GM10248 (cell line): ENCODE measurements at regions not wholly inside any gene's neighbourhood (a gene's known extent, or its start where the extent isn't known, plus 50 kb on each side); places are given as distances from the start of the nearest gene placed in this dataset.

ENCODE experiments used
- CTCF ChIA-PET: fragments of 300-600 bp; sonication (Branson Sonifier 250); formaldehyde crosslinking; extraction: SDS; loops from one replicate; lab custom pipeline; 2021; ENCODE audit warnings: antibody characterized with exemption; lab: Yijun Ruan, JAX
- POLR2A ChIA-PET: fragments of 350-650 bp; sonication (Branson Sonifier 250); formaldehyde crosslinking; extraction: SDS; loops from one replicate; lab custom pipeline; 2020; ENCODE audit warnings: antibody characterized with exemption; lab: Yijun Ruan, JAX
- DNase-seq: peaks from one replicate; pipeline ENCODE4 v3.0.0; 2012; ENCODE audit errors: extremely low spot score
- CTCF ChIP-seq: IDR thresholded peaks from 2 replicates; pipeline ENCODE4 v1.5.1; 2012; ENCODE audit warnings: mild to moderate bottlenecking, low read depth; ENCODE audit errors: extremely low read depth, missing control alignments, control extremely low read depth

DNA sequence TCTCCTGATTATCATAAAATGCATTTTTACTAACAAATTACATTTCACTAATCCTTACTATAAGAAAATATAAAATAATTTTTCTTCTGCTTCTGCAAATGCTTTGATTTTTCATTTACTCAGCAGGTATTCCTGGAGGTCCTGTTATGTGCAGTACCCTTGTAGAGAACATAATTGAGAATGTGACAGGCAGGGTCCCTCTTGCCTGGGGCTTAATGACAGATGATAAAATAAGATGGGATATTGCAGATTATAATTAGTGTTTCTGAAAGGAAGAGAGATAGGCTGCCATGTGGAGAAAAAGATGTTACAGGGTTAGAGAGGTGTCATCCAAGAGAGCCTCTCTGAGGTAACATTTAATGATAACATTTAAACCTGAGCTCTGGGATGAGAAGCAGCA, 128.9 kb downstream of the MAD2L1 start:
- POLR2A ChIA-PET, result no interaction called here
- DNase-seq, result no peak
- TF ChIP-seq CTCF, result no peak
- CTCF ChIA-PET, result no interaction called here

DNA sequence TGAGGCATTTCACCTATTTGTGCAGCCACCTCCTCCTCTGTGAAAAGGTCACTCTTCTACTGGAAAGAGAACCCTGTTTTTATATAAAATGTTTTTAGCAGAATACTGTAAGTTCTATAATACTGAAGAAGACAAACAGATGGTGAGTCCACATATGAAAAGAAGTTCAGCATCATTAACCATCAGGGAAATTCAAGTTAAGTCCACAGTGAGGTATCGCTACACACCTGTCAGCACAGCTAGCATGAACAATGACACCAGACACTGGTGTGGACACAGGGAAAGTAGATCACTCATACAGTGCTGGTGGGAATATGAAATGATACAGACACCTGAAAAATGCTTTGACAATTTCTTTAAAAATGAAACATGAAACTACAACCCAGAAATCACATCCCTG, 133.0 kb downstream of the MAD2L1 start:
- CTCF ChIA-PET, result no interaction called here
- TF ChIP-seq CTCF, result no peak
- POLR2A ChIA-PET, result no interaction called here
- no peak for DNase-seq

- no peak for DNase-seq
- ChIA-PET CTCF (no interaction called here), POLR2A (no interaction called here)
- no peak for TF ChIP-seq CTCF
These were observed 134.4 kb downstream of the MAD2L1 start for GRCh38 chr4:119932277-119932676.

DNA sequence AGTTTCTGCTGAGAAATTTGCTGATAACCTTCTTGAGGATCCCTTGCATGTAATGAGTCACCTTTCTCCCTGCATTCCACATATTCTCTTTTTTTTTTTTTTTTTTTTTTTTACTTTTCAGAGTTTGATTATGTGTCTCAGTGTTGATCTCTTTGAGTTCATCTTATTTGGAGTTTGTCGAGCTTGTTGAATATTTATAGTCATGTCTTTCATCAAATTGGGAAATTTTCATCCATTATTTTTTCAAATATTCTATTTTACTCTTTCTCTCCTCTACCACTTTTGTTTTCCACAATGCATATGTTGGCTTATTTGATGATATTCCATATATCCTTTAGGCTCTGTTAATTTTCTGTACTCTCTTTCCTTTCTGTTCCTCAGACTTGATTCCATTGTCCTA, 136.1 kb downstream of the MAD2L1 start:
- DNase-seq, result no peak
- POLR2A ChIA-PET, result no interaction called here
- no peak for TF ChIP-seq CTCF
- CTCF ChIA-PET, result interaction anchor here (1.2 kb wide), 1 partner anchor 9 kb away, joined by 4 read pairs; no protein-coding TSS in a partner anchor

DNA sequence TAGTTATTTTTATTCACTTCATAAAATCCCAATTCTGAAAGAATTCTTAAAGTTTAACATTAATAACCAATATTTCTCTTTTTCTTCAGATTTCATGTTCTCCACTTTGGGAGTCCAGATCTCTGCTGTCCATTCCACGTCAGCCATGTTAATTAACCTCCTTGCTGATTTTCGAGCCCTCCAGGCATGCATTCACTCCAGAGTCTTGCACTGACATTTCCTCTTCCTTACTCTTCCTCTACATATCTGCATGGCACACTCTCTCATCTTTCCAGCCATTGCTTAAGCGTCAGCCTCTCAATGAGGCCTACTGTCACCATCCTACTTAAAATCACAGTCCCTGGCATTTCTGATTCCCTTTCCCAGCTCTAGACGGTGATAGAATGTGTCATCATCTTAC, 144.8 kb downstream of the MAD2L1 start:
- ChIA-PET POLR2A (no interaction called here), CTCF (interaction anchor here (1.0 to 1.4 kb wide), 2 partner anchors 9 to 158 kb away, joined by 3 to 4 read pairs; no protein-coding TSS in a partner anchor)
- no peak for DNase-seq
- TF ChIP-seq CTCF, result no peak

DNA sequence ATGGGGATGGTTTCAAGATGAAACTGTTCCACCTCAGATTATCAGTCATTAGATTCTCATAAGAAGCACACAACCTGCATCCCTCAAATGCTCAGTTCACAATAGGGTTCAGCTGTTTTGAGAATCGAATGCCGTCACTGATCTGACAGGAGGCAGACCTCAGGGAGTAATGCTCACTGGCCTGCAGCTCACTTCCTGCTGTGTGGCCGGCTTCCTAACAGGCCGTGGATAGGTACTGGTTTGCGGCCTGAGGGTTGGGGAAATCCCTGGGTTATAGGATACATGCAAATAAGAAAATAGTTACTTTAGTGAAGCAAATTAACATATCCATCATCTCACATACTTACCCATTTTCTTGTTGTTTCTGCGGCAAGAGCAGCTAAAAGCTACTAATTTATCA, 160.4 kb downstream of the MAD2L1 start:
- no peak for DNase-seq
- POLR2A ChIA-PET, result no interaction called here
- CTCF ChIA-PET, result interaction anchor here (0.9 kb wide), 1 partner anchor 32 kb away, joined by 3 read pairs; no protein-coding TSS in a partner anchor
- TF ChIP-seq CTCF, result no peak

DNA sequence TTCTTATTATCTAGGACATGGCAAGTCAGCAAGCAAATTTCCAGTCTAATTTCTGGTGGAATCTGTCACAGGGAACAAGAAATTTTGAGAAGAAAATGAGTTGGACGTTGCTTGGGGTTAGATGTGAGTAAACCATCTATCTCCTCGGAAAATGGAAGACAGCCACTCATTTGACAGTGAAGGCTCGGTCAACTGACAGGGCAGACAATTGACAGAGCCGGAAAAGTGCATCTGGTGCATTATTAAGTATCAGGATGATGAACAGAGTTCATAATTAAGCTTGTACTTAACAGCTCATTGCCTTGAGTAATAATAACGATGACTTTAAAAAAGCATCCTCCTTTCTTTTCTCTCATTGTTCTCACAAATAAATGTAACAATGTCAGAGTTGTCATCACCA, 168.4 kb downstream of the MAD2L1 start:
- POLR2A ChIA-PET, result no interaction called here
- DNase-seq, result no peak
- no peak for TF ChIP-seq CTCF
- CTCF ChIA-PET, result interaction anchor here (1.2 kb wide), 1 partner anchor 13 kb away, joined by 3 read pairs; no protein-coding TSS in a partner anchor
